OCI-LY1 (cell line): ENCODE measurements at regions not wholly inside any gene's neighbourhood (a gene's known extent, or its start where the extent isn't known, plus 50 kb on each side); places are given as distances from the start of the nearest gene placed in this dataset.

ENCODE experiments used
- H2AFZ ChIP-seq: fragments of 200-600 bp; sonication (generic), shearing (Covaris generic); 2 replicates; pipeline ENCODE4 v1.6.0; 2014; ENCODE audit warnings: antibody characterized with exemption, mild to moderate bottlenecking, low read length
- H3F3A ChIP-seq: fragments of 200-600 bp; sonication (generic), shearing (Covaris generic); 2 replicates; pipeline ENCODE4 v1.6.0; 2014; ENCODE audit warnings: mild to moderate bottlenecking, antibody characterized with exemption, low read length, moderate library complexity; ENCODE audit not compliant: insufficient read depth
- H3K27ac ChIP-seq: fragments of 200-600 bp; sonication (generic); 2 replicates; pipeline ENCODE4 v1.5.1; 2014; ENCODE audit warnings: low read length, mixed run types, mild to moderate bottlenecking, low read depth; ENCODE audit not compliant: poor library complexity, severe bottlenecking
- H3K27me3 ChIP-seq: fragments of 200-600 bp; sonication (generic); 2 replicates; pipeline ENCODE4 v1.6.0; 2014; ENCODE audit warnings: antibody characterized with exemption, mild to moderate bottlenecking, low read length, moderate library complexity; ENCODE audit not compliant: insufficient read depth
- H3K36me3 ChIP-seq: fragments of 200-600 bp; sonication (generic); 2 replicates; pipeline ENCODE4 v1.6.1; 2014; ENCODE audit warnings: mild to moderate bottlenecking, antibody characterized with exemption, low read length, moderate library complexity, mixed read lengths; ENCODE audit not compliant: insufficient read depth
- H3K4me1 ChIP-seq: fragments of 200-600 bp; sonication (generic); 2 replicates; pipeline ENCODE4 v1.5.1; 2014; ENCODE audit warnings: mild to moderate bottlenecking, low read length, moderate library complexity; ENCODE audit not compliant: insufficient read depth, severe bottlenecking
- H3K4me2 ChIP-seq: fragments of 200-600 bp; sonication (generic), shearing (Covaris generic); 2 replicates; pipeline ENCODE4 v1.6.1; 2014; ENCODE audit warnings: low read length
- H3K4me3 ChIP-seq: fragments of 200-600 bp; sonication (generic); 2 replicates; pipeline ENCODE4 v1.5.1; 2014; ENCODE audit warnings: low read length, low read depth, mild to moderate bottlenecking, mixed read lengths; ENCODE audit not compliant: poor library complexity, severe bottlenecking
- H3K79me2 ChIP-seq: fragments of 200-600 bp; shearing (Covaris generic); 2 replicates; pipeline ENCODE4 v1.6.1; 2016; ENCODE audit warnings: mixed run types, low read length, mixed read lengths; ENCODE audit not compliant: insufficient read depth
- H3K9ac ChIP-seq: fragments of 200-600 bp; sonication (generic), shearing (Covaris generic); 2 replicates; pipeline ENCODE4 v1.6.1; 2014; ENCODE audit warnings: mild to moderate bottlenecking, low read length, mixed read lengths
- H3K9me2 ChIP-seq: fragments of 200-600 bp; sonication (generic), shearing (Covaris generic); 2 replicates; pipeline ENCODE4 v1.6.1; 2014; ENCODE audit warnings: low read depth, mild to moderate bottlenecking, low read length, mixed read lengths
- H3K9me3 ChIP-seq: fragments of 200-600 bp; shearing (Covaris generic); 2 replicates; pipeline ENCODE4 v1.6.1; 2014; ENCODE audit warnings: low read length, mixed read lengths
- H4K20me1 ChIP-seq: fragments of 200-600 bp; sonication (generic), shearing (Covaris generic); 2 replicates; pipeline ENCODE4 v1.6.0; 2016; ENCODE audit warnings: mild to moderate bottlenecking, low read length; ENCODE audit not compliant: insufficient read depth
- EZH2 ChIP-seq: fragments of 200-600 bp; sonication (generic), shearing (Covaris generic); IDR thresholded peaks from 2 replicates; pipeline ENCODE4 v1.8.0; 2017; ENCODE audit warnings: borderline replicate concordance, mixed run types, mild to moderate bottlenecking, antibody characterized with exemption, low read length, moderate library complexity, mixed read lengths
- TF ChIP-seq, protein P1 (sequence below): fragments of 200-600 bp; sonication (generic), shearing (Covaris generic); IDR thresholded peaks from 2 replicates; pipeline ENCODE4 v1.5.1; 2017; ENCODE audit warnings: mild to moderate bottlenecking, antibody characterized with exemption, low read length, moderate library complexity, mixed read lengths

DNA sequence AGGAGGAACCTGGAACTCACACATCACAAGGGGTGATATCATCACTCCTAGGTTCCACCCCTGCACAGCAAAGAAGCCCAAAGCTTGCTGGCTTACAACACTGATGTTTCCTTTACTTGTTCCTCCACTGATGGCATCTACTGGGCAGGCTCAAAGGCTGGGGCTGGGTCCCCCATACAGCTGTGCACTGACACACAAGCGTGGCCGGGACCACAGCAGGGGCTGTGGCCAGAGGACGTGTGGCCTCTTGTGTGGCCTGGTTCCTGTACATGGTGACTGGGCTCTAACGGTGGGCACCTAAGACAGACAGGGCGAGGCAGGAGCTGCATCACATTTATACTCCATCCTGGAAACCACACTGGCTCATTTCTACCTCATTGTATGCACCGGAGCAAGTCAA, 264.4 kb upstream of the FOXF1 start:
- H3K36me3 ChIP-seq = no peaks in the 10 kb centered on the region
- no peaks in the 10 kb centered on the region; the same call in 1 of the 2 replicates for H3K27me3 ChIP-seq
- no peak overlapping the region for H3K27ac ChIP-seq
- no peaks in the 10 kb centered on the region for H3F3A ChIP-seq
- H2AFZ ChIP-seq = no peak overlapping the region
- no peak overlapping the region for H3K4me2 ChIP-seq
- TF ChIP-seq, protein P1, sequence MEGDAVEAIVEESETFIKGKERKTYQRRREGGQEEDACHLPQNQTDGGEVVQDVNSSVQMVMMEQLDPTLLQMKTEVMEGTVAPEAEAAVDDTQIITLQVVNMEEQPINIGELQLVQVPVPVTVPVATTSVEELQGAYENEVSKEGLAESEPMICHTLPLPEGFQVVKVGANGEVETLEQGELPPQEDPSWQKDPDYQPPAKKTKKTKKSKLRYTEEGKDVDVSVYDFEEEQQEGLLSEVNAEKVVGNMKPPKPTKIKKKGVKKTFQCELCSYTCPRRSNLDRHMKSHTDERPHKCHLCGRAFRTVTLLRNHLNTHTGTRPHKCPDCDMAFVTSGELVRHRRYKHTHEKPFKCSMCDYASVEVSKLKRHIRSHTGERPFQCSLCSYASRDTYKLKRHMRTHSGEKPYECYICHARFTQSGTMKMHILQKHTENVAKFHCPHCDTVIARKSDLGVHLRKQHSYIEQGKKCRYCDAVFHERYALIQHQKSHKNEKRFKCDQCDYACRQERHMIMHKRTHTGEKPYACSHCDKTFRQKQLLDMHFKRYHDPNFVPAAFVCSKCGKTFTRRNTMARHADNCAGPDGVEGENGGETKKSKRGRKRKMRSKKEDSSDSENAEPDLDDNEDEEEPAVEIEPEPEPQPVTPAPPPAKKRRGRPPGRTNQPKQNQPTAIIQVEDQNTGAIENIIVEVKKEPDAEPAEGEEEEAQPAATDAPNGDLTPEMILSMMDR = no peak
- no peak for TF ChIP-seq EZH2
- H3K9ac ChIP-seq = no peak overlapping the region
- no peaks in the 10 kb centered on the region for H3K9me2 ChIP-seq
- H3K79me2 ChIP-seq = no peaks in the 10 kb centered on the region
- no peaks in the 10 kb centered on the region for H3K4me1 ChIP-seq
- H3K9me3 ChIP-seq = no peaks in the 10 kb centered on the region
- no peak overlapping the region for H3K4me3 ChIP-seq
- no peaks in the 10 kb centered on the region for H4K20me1 ChIP-seq

DNA sequence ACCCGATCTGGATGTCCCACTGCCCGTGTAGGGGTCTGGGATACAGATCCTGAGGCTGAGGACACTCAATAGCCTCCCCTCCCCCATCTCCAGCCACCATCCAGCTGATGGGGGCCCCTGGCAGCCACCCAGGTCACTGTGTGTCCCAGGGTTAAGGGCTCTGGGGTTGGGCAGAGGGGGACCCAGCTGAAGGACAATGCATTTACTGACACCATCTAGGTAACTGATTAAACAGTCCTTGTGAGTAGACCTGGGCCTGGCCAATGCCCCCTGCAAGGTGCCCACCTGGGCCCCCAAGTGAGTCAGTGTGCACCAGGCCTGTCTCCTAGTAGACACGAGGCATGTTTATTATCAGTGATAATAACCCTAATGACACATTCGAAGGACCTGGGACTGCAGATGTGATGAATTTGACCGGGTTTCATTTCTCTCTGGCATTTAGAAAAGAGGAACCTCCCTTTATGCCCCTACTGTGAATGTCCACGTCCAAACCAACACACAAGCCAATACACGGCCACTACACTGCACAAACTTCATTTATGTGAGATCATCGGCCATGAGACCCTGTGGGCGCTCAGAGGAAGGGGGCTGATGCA, 261.9 kb upstream of the FOXF1 start:
- no peak overlapping the region for H3K4me2 ChIP-seq
- H3K79me2 ChIP-seq = no peaks in the 10 kb centered on the region
- H3F3A ChIP-seq = no peaks in the 10 kb centered on the region
- H4K20me1 ChIP-seq = no peaks in the 10 kb centered on the region
- H3K27ac ChIP-seq = no peak overlapping the region
- H3K4me3 ChIP-seq = no peak overlapping the region
- no peaks in the 10 kb centered on the region for H3K9me2 ChIP-seq
- no peaks in the 10 kb centered on the region for H3K9me3 ChIP-seq
- no peaks in the 10 kb centered on the region for H3K4me1 ChIP-seq
- TF ChIP-seq EZH2 = no peak
- TF ChIP-seq, protein P1 = no peak
- no peaks in the 10 kb centered on the region for H3K36me3 ChIP-seq
- H3K27me3 ChIP-seq = no peaks in the 10 kb centered on the region; the same call in 1 of the 2 replicates
- H2AFZ ChIP-seq = no peak overlapping the region
- H3K9ac ChIP-seq = no peak overlapping the region

DNA sequence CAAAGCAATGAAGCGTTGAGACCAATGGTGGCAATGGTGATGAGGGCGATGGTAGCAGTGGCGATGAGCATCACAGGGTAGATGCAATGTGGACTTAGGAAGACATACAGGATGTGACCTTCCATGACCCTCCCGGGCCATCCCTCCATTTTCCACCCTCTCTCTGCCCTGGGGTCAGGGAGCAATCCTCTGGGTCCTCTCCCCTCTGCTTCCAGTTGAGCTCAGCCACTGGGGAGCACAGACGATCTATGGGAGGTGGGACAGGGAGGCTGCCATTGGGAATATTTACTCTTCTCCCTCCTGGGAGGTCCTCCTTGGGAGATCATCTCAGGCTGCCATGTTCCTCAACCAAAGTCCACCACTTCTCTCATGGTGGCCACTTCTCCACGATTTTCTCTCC, 260.7 kb upstream of the FOXF1 start:
- no peak overlapping the region for H3K9ac ChIP-seq
- no peaks in the 10 kb centered on the region for H3K9me3 ChIP-seq
- H3K36me3 ChIP-seq = no peaks in the 10 kb centered on the region
- no peaks in the 10 kb centered on the region for H3K79me2 ChIP-seq
- no peak overlapping the region for H3K4me2 ChIP-seq
- no peaks in the 10 kb centered on the region for H3K9me2 ChIP-seq
- H3F3A ChIP-seq = no peaks in the 10 kb centered on the region
- H4K20me1 ChIP-seq = no peaks in the 10 kb centered on the region
- no peak overlapping the region for H3K27ac ChIP-seq
- H2AFZ ChIP-seq = no peak overlapping the region
- no peak overlapping the region for H3K4me3 ChIP-seq
- TF ChIP-seq, protein P1 = no peak
- TF ChIP-seq EZH2 = no peak
- no peaks in the 10 kb centered on the region for H3K4me1 ChIP-seq
- no peaks in the 10 kb centered on the region; the same call in 1 of the 2 replicates for H3K27me3 ChIP-seq
